ENCODE measurements at regions not wholly inside any gene's neighbourhood (a gene's known extent, or its start where the extent isn't known, plus 50 kb on each side); places are given as distances from the start of the nearest gene placed in this dataset.

- no peak for TF ChIP-seq ZNF532 (CRISPR knock-in tag; IDR thresholded peaks at IDR 0.05; ENCODE audit: borderline replicate concordance)
- no peak for TF ChIP-seq RORB (CRISPR knock-in tag; IDR thresholded peaks at IDR 0.05)
- TF ChIP-seq PRDM15 (CRISPR knock-in tag; IDR thresholded peaks at IDR 0.05) = no peak
- TF ChIP-seq ATF1 (CRISPR knock-in tag; IDR thresholded peaks at IDR 0.05) = no peak
- TF ChIP-seq MAX (CRISPR knock-in tag; IDR thresholded peaks at IDR 0.05) = no peak
Observed at GRCh38 chr20:39835130-39835842, 853.8 kb downstream of the MAFB start (continued).

GRCh38 chr20:39830903-39831302 is 858.1 kb downstream of the MAFB start:
- no peak for DNase-seq (ENCODE audit: low spot score)
- CTCF ChIA-PET = interaction anchor here (1.9 to 3.2 kb wide), 5 partner anchors 9 to 562 kb away, joined by 6 to 47 read pairs (median 9); no protein-coding TSS in a partner anchor
- TF ChIP-seq ESRRA (CRISPR knock-in tag; IDR thresholded peaks at IDR 0.05; ENCODE audit: borderline replicate concordance) (no peak), AR (CRISPR knock-in tag; IDR thresholded peaks at IDR 0.05) (no peak), ZMAT4 (CRISPR knock-in tag; IDR thresholded peaks at IDR 0.05) (no peak), ZNF396 (CRISPR knock-in tag; IDR thresholded peaks at IDR 0.05; ENCODE audit: borderline replicate concordance) (no peak), CTCF (IDR thresholded peaks at IDR 0.05) (no peak), CDX4 (CRISPR knock-in tag; IDR thresholded peaks at IDR 0.05; ENCODE audit: borderline replicate concordance) (no peak), MYBL2 (CRISPR knock-in tag; IDR thresholded peaks at IDR 0.05) (no peak)
- no peak for ATAC-seq
- Mint-ChIP-seq H3K4me3 (no peak overlapping the region), H3K27me3 (ENCODE audit: low read depth) (no peaks in the 10 kb centered on the region), H3K36me3 (no peaks in the 10 kb centered on the region), H3K9me3 (no peaks in the 10 kb centered on the region), H3K4me1 (peaks cover 18% of the 10 kb centered on the region), H3K27ac (no peak overlapping the region)
- POLR2A ChIA-PET = no interaction called here

Data from WTC11 (cell line).